ENCODE measurements at regions not wholly inside any gene's neighbourhood (a gene's known extent, or its start where the extent isn't known, plus 50 kb on each side); places are given as distances from the start of the nearest gene placed in this dataset.

DNA sequence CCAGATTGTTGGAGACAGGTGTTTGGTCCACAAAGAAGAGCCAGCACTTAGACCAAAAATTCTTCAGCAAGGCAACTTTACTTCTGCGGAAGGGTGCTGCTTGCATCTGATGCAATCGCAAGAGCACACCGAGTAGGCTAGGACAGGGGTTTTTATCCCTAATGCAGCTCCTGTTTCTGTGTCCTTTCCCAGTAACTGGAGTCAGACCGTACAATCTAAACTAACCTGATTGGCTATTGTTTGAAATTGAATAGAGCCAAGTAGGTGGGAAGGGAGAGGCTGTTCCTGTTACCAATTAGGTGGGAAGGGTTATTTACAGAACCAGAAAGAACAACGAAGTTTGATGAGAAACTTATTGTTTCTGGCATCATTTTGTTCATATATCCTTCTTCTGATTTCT lies 77.6 kb downstream of the CHCHD4 start:
- no TSS peak for BruUV-seq (replicated peaks)
- no peak overlapping the region for H2AFZ ChIP-seq (ENCODE audit: low read depth, low read length)
- no peaks in the 10 kb centered on the region for H4K20me1 ChIP-seq (replicated peaks; ENCODE audit: control insufficient read depth, extremely low read depth, insufficient read depth, low read length)
- H3K27me3 ChIP-seq (ENCODE audit: control insufficient read depth in 2 of 2, insufficient read depth in 2 of 2, low read length in 2 of 2): no peaks in the 10 kb centered on the region
- intact Hi-C loops (cut with micrococcal nuclease) (no loop called here), dilution Hi-C loops (cut with MboI; ENCODE audit: extremely low pct_ligation_motif_present, low sequenced_read_pairs) (no loop called here)
- H3K4me1 ChIP-seq (ENCODE audit: control insufficient read depth, extremely low read depth, insufficient read depth, low read length): no peaks in the 10 kb centered on the region
- no peaks in the 10 kb centered on the region for H3K79me2 ChIP-seq (ENCODE audit: control insufficient read depth, insufficient read depth, low read length)
- no peak overlapping the region for H3K9ac ChIP-seq (replicated peaks; ENCODE audit: extremely low read depth, insufficient read depth, low read length)
- no peaks in the 10 kb centered on the region for H3K36me3 ChIP-seq (ENCODE audit: control insufficient read depth in 2 of 2, extremely low read depth in 1 of 2, insufficient read depth in 2 of 2, low read length in 2 of 2)
- H3K9me3 ChIP-seq (replicated peaks; ENCODE audit: control insufficient read depth, insufficient read depth, low read length): no peaks in the 10 kb centered on the region
- POLR2A ChIA-PET: no interaction called here
- DNase-seq (ENCODE audit: low read depth, low spot score): no peak
- TF ChIP-seq POLR2A (IDR thresholded peaks at IDR 0.05; ENCODE audit: low read depth, low read length) (no peak), MYC (IDR thresholded peaks at IDR 0.05; ENCODE audit: low read depth, low read length) (no peak), POLR2AphosphoS5 (IDR thresholded peaks at IDR 0.05; ENCODE audit: insufficient read depth, low read depth, low read length) (no peak), JUN (IDR thresholded peaks at IDR 0.05; ENCODE audit: borderline replicate concordance, insufficient read depth, insufficient read length, low read depth) (no peak), FOS (IDR thresholded peaks at IDR 0.05; ENCODE audit: borderline replicate concordance, insufficient read depth, low read length) (no peak)
- TF ChIP-seq, protein P1, sequence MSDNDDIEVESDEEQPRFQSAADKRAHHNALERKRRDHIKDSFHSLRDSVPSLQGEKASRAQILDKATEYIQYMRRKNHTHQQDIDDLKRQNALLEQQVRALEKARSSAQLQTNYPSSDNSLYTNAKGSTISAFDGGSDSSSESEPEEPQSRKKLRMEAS (IDR thresholded peaks at IDR 0.05; ENCODE audit: insufficient read depth, insufficient read length): no peak
- H3K9me1 ChIP-seq (replicated peaks; ENCODE audit: control insufficient read depth, extremely low read depth, insufficient read depth, low read length): no peaks in the 10 kb centered on the region
- FAIRE-seq: no peak
- H3K4me2 ChIP-seq (ENCODE audit: insufficient read depth, low read length): no peak overlapping the region
- H3K4me3 ChIP-seq (replicated peaks in 1 of 3; ENCODE audit: insufficient read depth in 1 of 3, low read depth in 1 of 3, low read length in 3 of 3): no peak overlapping the region
- no peak overlapping the region for H3K27ac ChIP-seq (ENCODE audit: insufficient read depth, low read depth, low read length)
- CTCF ChIA-PET: no interaction called here

DNA sequence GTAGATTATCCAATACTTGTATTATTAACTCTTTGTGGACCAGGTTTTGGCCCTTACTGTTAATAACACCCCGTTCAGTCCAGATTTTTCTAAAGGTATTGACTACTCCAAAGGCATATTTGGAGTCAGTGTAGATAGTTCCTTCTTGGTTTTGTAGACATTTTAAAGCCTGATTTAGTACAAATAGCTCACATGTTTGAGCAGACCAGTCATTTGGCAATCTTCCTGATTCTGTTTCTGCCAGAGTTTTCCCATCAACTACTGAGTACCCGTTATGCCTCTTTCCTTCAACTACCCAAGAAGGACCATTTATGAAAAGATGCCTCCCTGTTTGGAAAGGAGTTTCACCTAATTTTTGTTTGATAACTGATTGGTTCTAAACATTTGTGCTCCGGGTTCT lies 82.0 kb downstream of the CHCHD4 start:
- H3K4me3 ChIP-seq (replicated peaks in 1 of 3; ENCODE audit: insufficient read depth in 1 of 3, low read depth in 1 of 3, low read length in 3 of 3): no peak overlapping the region
- POLR2A ChIA-PET: no interaction called here
- H2AFZ ChIP-seq (ENCODE audit: low read depth, low read length): no peak overlapping the region
- dilution Hi-C loops (cut with MboI; ENCODE audit: extremely low pct_ligation_motif_present, low sequenced_read_pairs) (no loop called here), intact Hi-C loops (cut with micrococcal nuclease) (no loop called here)
- no peaks in the 10 kb centered on the region for H4K20me1 ChIP-seq (replicated peaks; ENCODE audit: control insufficient read depth, extremely low read depth, insufficient read depth, low read length)
- H3K9me1 ChIP-seq (replicated peaks; ENCODE audit: control insufficient read depth, extremely low read depth, insufficient read depth, low read length): no peaks in the 10 kb centered on the region
- H3K9ac ChIP-seq (replicated peaks; ENCODE audit: extremely low read depth, insufficient read depth, low read length): no peak overlapping the region
- no peak overlapping the region for H3K4me2 ChIP-seq (ENCODE audit: insufficient read depth, low read length)
- no peaks in the 10 kb centered on the region for H3K79me2 ChIP-seq (ENCODE audit: control insufficient read depth, insufficient read depth, low read length)
- no TSS peak for BruUV-seq (replicated peaks)
- DNase-seq (ENCODE audit: low read depth, low spot score) (no peak), FAIRE-seq (no peak)
- H3K4me1 ChIP-seq (ENCODE audit: control insufficient read depth, extremely low read depth, insufficient read depth, low read length): no peaks in the 10 kb centered on the region
- no peak overlapping the region for H3K27ac ChIP-seq (ENCODE audit: insufficient read depth, low read depth, low read length)
- CTCF ChIA-PET: no interaction called here
- TF ChIP-seq, protein P1 (IDR thresholded peaks at IDR 0.05; ENCODE audit: insufficient read depth, insufficient read length): no peak
- no peak for TF ChIP-seq MYC (IDR thresholded peaks at IDR 0.05; ENCODE audit: low read depth, low read length)
- TF ChIP-seq, protein P2, sequence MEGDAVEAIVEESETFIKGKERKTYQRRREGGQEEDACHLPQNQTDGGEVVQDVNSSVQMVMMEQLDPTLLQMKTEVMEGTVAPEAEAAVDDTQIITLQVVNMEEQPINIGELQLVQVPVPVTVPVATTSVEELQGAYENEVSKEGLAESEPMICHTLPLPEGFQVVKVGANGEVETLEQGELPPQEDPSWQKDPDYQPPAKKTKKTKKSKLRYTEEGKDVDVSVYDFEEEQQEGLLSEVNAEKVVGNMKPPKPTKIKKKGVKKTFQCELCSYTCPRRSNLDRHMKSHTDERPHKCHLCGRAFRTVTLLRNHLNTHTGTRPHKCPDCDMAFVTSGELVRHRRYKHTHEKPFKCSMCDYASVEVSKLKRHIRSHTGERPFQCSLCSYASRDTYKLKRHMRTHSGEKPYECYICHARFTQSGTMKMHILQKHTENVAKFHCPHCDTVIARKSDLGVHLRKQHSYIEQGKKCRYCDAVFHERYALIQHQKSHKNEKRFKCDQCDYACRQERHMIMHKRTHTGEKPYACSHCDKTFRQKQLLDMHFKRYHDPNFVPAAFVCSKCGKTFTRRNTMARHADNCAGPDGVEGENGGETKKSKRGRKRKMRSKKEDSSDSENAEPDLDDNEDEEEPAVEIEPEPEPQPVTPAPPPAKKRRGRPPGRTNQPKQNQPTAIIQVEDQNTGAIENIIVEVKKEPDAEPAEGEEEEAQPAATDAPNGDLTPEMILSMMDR (IDR thresholded peaks at IDR 0.05; ENCODE audit: extremely low read depth in 1 of 2, insufficient read depth in 1 of 2, low read depth in 1 of 2, low read length in 2 of 2): no peak
- no peak for TF ChIP-seq POLR2AphosphoS5 (IDR thresholded peaks at IDR 0.05; ENCODE audit: insufficient read depth, low read depth, low read length)
- TF ChIP-seq POLR2A (IDR thresholded peaks at IDR 0.05; ENCODE audit: low read depth, low read length): no peak
- TF ChIP-seq JUN (IDR thresholded peaks at IDR 0.05; ENCODE audit: borderline replicate concordance, insufficient read depth, insufficient read length, low read depth): no peak
- TF ChIP-seq GATA2 (IDR thresholded peaks at IDR 0.05; ENCODE audit: insufficient read depth, insufficient read length, low read depth, low read length): no peak
- TF ChIP-seq FOS (IDR thresholded peaks at IDR 0.05; ENCODE audit: borderline replicate concordance, insufficient read depth, low read length): no peak
- no peak for TF ChIP-seq EZH2 (IDR thresholded peaks at IDR 0.05; ENCODE audit: borderline replicate concordance, low read depth, low read length, severe bottlenecking)
- no peaks in the 10 kb centered on the region for H3K36me3 ChIP-seq (ENCODE audit: control insufficient read depth in 2 of 2, extremely low read depth in 1 of 2, insufficient read depth in 2 of 2, low read length in 2 of 2)
- H3K27me3 ChIP-seq (ENCODE audit: control insufficient read depth in 2 of 2, insufficient read depth in 2 of 2, low read length in 2 of 2): no peaks in the 10 kb centered on the region
- no peaks in the 10 kb centered on the region for H3K9me3 ChIP-seq (replicated peaks; ENCODE audit: control insufficient read depth, insufficient read depth, low read length)

Data from endothelial cell of umbilical vein (primary cell).